A673 (cell line): ENCODE measurements at regions not wholly inside any gene's neighbourhood (a gene's known extent, or its start where the extent isn't known, plus 50 kb on each side); places are given as distances from the start of the nearest gene placed in this dataset.

Source experiments
- CTCF ChIP-seq: fragments of 300-800, 200-600 bp; sonication (generic); conservative IDR thresholded peaks from 2 replicates; pipeline ENCODE4 v1.5.1; 2017; ENCODE audit warnings: low read depth, mild to moderate bottlenecking, antibody characterized with exemption, low read length, moderate library complexity, mixed read lengths
- EZH2 ChIP-seq: fragments of 200-600 bp; sonication (generic); IDR thresholded peaks from 2 replicates; pipeline ENCODE4 v1.6.1; 2017; ENCODE audit warnings: borderline replicate concordance, low read depth, mild to moderate bottlenecking, mixed read lengths, antibody characterized with exemption, low read length; ENCODE audit not compliant: poor library complexity, severe bottlenecking

DNA sequence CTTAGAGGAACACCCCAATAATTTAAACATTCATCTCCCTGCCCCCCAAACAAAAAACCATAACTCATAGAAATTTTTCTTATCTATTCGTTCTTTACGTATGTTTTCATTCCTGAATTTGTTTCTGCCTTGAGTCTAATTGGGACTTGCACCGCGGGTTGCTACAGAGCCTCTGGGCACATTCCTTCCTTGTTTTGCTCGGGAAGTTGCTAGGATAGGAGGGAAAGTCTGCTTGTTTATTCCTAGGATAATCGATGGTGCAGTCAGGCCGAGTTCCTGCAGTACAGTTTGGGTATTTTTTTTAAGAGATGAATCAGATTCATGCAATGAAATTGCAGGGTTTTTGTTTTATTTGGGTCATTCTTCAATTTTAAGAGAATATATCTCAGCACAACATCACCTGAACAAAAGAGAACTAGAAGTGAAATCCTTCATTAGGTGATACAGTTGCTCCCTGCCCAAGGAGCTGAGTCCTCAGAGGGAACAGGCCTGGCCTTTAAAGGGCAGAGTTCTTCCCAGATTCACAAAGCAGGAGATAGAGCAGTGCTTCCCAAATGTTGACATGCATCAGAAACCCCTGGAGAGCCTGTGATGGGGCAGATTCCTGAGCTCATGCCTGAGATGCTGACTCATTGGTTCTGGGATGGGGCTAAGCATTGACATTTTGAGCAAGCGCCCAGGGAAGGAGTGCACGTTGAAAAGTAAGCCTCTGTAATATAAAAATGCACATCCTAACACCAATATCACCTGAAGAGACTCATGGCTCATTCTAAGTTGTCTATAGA, 114.9 kb upstream of the FAM9B start:
- TF ChIP-seq CTCF = no peak
- TF ChIP-seq EZH2 = no peak
